GM12892 (cell line): ENCODE measurements at regions not wholly inside any gene's neighbourhood (a gene's known extent, or its start where the extent isn't known, plus 50 kb on each side); places are given as distances from the start of the nearest gene placed in this dataset.

ENCODE experiments used
- DNase-seq: peaks from one replicate; pipeline ENCODE4 v3.0.0; 2011; ENCODE audit not compliant: insufficient read length
- FAIRE-seq: peaks from 2 replicates; lab custom pipeline; 2011; peaks lifted over from hg19 to GRCh38; lab: Jason Lieb, UNC
- POLR2A ChIP-seq: IDR thresholded peaks from 2 replicates; pipeline ENCODE4 v1.6.1; 2011; ENCODE audit warnings: low read depth, low read length, control low read depth
- POLR2AphosphoS5 ChIP-seq: IDR thresholded peaks from 2 replicates; pipeline ENCODE4 v1.6.1; 2011; ENCODE audit warnings: low read depth, low read length, control low read depth
- TAF1 ChIP-seq: IDR thresholded peaks from 2 replicates; pipeline ENCODE4 v1.6.1; 2011; ENCODE audit warnings: low read depth, mild to moderate bottlenecking, control low read depth, low read length, borderline replicate concordance

- DNase-seq (no peak), FAIRE-seq (no peak)
- TF ChIP-seq POLR2AphosphoS5 (no peak), POLR2A (no peak), TAF1 (no peak)
These were observed 400.7 kb downstream of the TCERG1L start for GRCh38 chr10:130910848-130911247.

- FAIRE-seq (no peak), DNase-seq (no peak)
- no peak for TF ChIP-seq TAF1
- no peak for TF ChIP-seq POLR2A
- TF ChIP-seq POLR2AphosphoS5 = no peak
These were observed 397.7 kb downstream of the TCERG1L start for GRCh38 chr10:130913844-130914243.

- no peak for TF ChIP-seq POLR2AphosphoS5
- TF ChIP-seq POLR2A = no peak
- no peak for TF ChIP-seq TAF1
- DNase-seq (no peak), FAIRE-seq (no peak)
These were observed 397.2 kb downstream of the TCERG1L start for GRCh38 chr10:130914367-130914766.

- FAIRE-seq (no peak), DNase-seq (no peak)
- no peak for TF ChIP-seq TAF1
- no peak for TF ChIP-seq POLR2A
- TF ChIP-seq POLR2AphosphoS5 = no peak
These were observed 396.5 kb downstream of the TCERG1L start for GRCh38 chr10:130915065-130915464.

GRCh38 chr10:130921461-130921860 is 390.1 kb downstream of the TCERG1L start:
- DNase-seq (no peak), FAIRE-seq (no peak)
- TF ChIP-seq POLR2A (no peak), POLR2AphosphoS5 (no peak), TAF1 (no peak)

GRCh38 chr10:130921911-130922440 is 389.5 kb downstream of the TCERG1L start:
- TF ChIP-seq POLR2AphosphoS5 = no peak
- TF ChIP-seq POLR2A = no peak
- TF ChIP-seq TAF1 = no peak
- DNase-seq (no peak), FAIRE-seq (no peak)

- FAIRE-seq (no peak), DNase-seq (no peak)
- no peak for TF ChIP-seq POLR2AphosphoS5
- TF ChIP-seq POLR2A = no peak
- TF ChIP-seq TAF1 = no peak
These were observed 387.9 kb downstream of the TCERG1L start for GRCh38 chr10:130923596-130923995.

- no peak for FAIRE-seq
- DNase-seq = no peak
- no peak for TF ChIP-seq TAF1
- TF ChIP-seq POLR2A = no peak
- no peak for TF ChIP-seq POLR2AphosphoS5
These were observed 387.2 kb downstream of the TCERG1L start for GRCh38 chr10:130924138-130924819.

GRCh38 chr10:130926442-130926841 is 385.1 kb downstream of the TCERG1L start:
- no peak for TF ChIP-seq TAF1
- no peak for TF ChIP-seq POLR2A
- TF ChIP-seq POLR2AphosphoS5 = no peak
- no peak for FAIRE-seq
- DNase-seq = no peak

- TF ChIP-seq POLR2A (no peak), POLR2AphosphoS5 (no peak), TAF1 (no peak)
- FAIRE-seq (no peak), DNase-seq (no peak)
These were observed 384.4 kb downstream of the TCERG1L start for GRCh38 chr10:130927157-130927556.

- TF ChIP-seq POLR2AphosphoS5 (no peak), POLR2A (no peak), TAF1 (no peak)
These were observed 383.2 kb downstream of the TCERG1L start for GRCh38 chr10:130928306-130928705.

GRCh38 chr10:130929422-130930325 is 381.8 kb downstream of the TCERG1L start:
- TF ChIP-seq POLR2A (no peak), TAF1 (no peak)
- FAIRE-seq (no peak), DNase-seq (no peak)

More at GRCh38 chr10:130928306-130928705, 383.2 kb downstream of the TCERG1L start:
- no peak for DNase-seq
- FAIRE-seq = no peak
